ENCODE measurements at regions not wholly inside any gene's neighbourhood (a gene's known extent, or its start where the extent isn't known, plus 50 kb on each side); places are given as distances from the start of the nearest gene placed in this dataset.

GRCh38 chr2:160924936-160925353, 235.3 kb upstream of the TANK start:
- Histone ChIP-seq H3K27ac (no peak overlapping the region), H3K4me1 (replicated peaks in 1 of 2) (peaks cover 5 to 19% of the 10 kb centered on the region in 2 donors), H3K9me3 (replicated peaks in 1 of 3) (no peaks in the 10 kb centered on the region), H3K4me3 (no peak overlapping the region), H3K27me3 (no peaks in the 10 kb centered on the region), H3K36me3 (replicated peaks in 1 of 2) (no peaks in the 10 kb centered on the region)
- no peak for TF ChIP-seq CTCF (IDR thresholded peaks at IDR 0.05)
- no peak for TF ChIP-seq POLR2A (IDR thresholded peaks at IDR 0.05)
- 89 to 95% (median 91%) methylated on average over 1 of the region's 1 CpG for WGBS, 4 donors
- intact Hi-C loops (cut with DNase I), result no loop called here
- DNase-seq, result no peak

GRCh38 chr2:160925956-160926355, 234.3 kb upstream of the TANK start:
- intact Hi-C loops (cut with DNase I), result no loop called here
- 86 to 100% (median 97%) methylated on average over 1 of the region's 1 CpG for WGBS, 4 donors
- no peaks in the 10 kb centered on the region for H3K36me3 ChIP-seq (replicated peaks in 1 of 2)
- peaks cover 5 to 19% of the 10 kb centered on the region in 2 donors for H3K4me1 ChIP-seq (replicated peaks in 1 of 2)
- no peak for TF ChIP-seq POLR2A (IDR thresholded peaks at IDR 0.05)
- no peak for TF ChIP-seq CTCF (IDR thresholded peaks at IDR 0.05)
- no peak for DNase-seq
- H3K4me3 ChIP-seq, result no peak overlapping the region
- H3K27me3 ChIP-seq, result no peaks in the 10 kb centered on the region
- H3K27ac ChIP-seq, result no peak overlapping the region
- H3K9me3 ChIP-seq (replicated peaks in 1 of 3), result no peaks in the 10 kb centered on the region

DNA sequence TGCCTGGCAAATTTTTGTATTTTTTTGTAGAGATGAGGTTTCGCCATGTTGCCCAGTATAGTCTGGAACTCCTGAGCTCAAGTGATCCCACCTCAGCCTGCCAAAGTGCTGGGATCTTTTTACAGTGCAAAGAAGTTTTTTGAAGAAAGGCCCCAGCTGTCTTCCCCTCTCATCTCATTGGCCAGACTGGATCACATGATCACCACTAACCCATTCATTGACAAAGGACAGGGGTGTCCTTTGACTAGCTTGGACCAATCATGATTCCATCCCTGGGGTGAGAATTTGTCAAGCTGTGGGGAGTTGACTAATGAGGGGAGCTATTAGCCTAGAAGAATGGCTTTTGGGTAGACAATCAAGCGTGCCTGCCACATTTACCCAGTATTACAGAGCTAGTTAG, 232.9 kb upstream of the TANK start:
- Histone ChIP-seq H3K4me1 (replicated peaks in 1 of 2) (peaks cover 5 to 13% of the 10 kb centered on the region in 2 donors), H3K27ac (no peak overlapping the region), H3K4me3 (no peak overlapping the region), H3K36me3 (replicated peaks in 1 of 2) (no peaks in the 10 kb centered on the region), H3K9me3 (replicated peaks in 1 of 3) (no peaks in the 10 kb centered on the region), H3K27me3 (no peaks in the 10 kb centered on the region)
- DNase-seq, result no peak
- 49 to 53% (median 50%) methylated on average over 2 of the region's 2 CpGs for WGBS, 4 donors
- TF ChIP-seq CTCF (IDR thresholded peaks at IDR 0.05), result no peak
- no peak for TF ChIP-seq POLR2A (IDR thresholded peaks at IDR 0.05)
- intact Hi-C loops (cut with DNase I), result no loop called here

GRCh38 chr2:160928854-160929301, 231.3 kb upstream of the TANK start:
- WGBS, 4 donors, result 16 to 34% (median 20%) methylated on average over 2 of the region's 2 CpGs
- DNase-seq, result no peak
- TF ChIP-seq POLR2A (IDR thresholded peaks at IDR 0.05) (no peak), CTCF (IDR thresholded peaks at IDR 0.05) (no peak)
- no peaks in the 10 kb centered on the region for H3K9me3 ChIP-seq (replicated peaks in 1 of 3)
- no peak overlapping the region for H3K4me3 ChIP-seq
- H3K27me3 ChIP-seq, result no peaks in the 10 kb centered on the region
- H3K4me1 ChIP-seq (replicated peaks in 1 of 2), result peaks cover 5 to 13% of the 10 kb centered on the region in 2 donors
- intact Hi-C loops (cut with DNase I), result no loop called here
- no peaks in the 10 kb centered on the region for H3K36me3 ChIP-seq (replicated peaks in 1 of 2)
- no peak overlapping the region for H3K27ac ChIP-seq
